LNCaP clone FGC (cell line): ENCODE measurements at regions not wholly inside any gene's neighbourhood (a gene's known extent, or its start where the extent isn't known, plus 50 kb on each side); places are given as distances from the start of the nearest gene placed in this dataset.

Source experiments
- DNase-seq: peaks from one replicate; pipeline ENCODE4 v3.0.0-alpha.2; 2011; ENCODE audit warnings: low read depth
- H3K4me3 ChIP-seq: 2 replicates; pipeline ENCODE4 v1.5.1; 2011; ENCODE audit warnings: mild to moderate bottlenecking, low read depth, low read length, control low read depth
- CTCF ChIP-seq: IDR thresholded peaks from 2 replicates; pipeline ENCODE4 v1.5.1; 2012; ENCODE audit warnings: mild to moderate bottlenecking; ENCODE audit not compliant: control insufficient read depth, insufficient read depth; ENCODE audit errors: extremely low read depth

- no peak for DNase-seq
- H3K4me3 ChIP-seq, result no peak overlapping the region
- TF ChIP-seq CTCF, result 0 out of 2 replicates have a peak, but pooled peaks have one; percentile 14
Measured at GRCh38 chrX:4263030-4263803, 549.8 kb upstream of the PRKX start.

GRCh38 chrX:4253092-4253491, 539.6 kb upstream of the PRKX start:
- TF ChIP-seq CTCF, result no peak
- no peak overlapping the region for H3K4me3 ChIP-seq
- no peak for DNase-seq

GRCh38 chrX:4249401-4249800, 536.0 kb upstream of the PRKX start:
- H3K4me3 ChIP-seq, result no peak overlapping the region
- TF ChIP-seq CTCF, result no peak
- no peak for DNase-seq

- H3K4me3 ChIP-seq, result no peak overlapping the region
- no peak for DNase-seq
- TF ChIP-seq CTCF, result no peak
Measured at GRCh38 chrX:4243759-4244158, 530.3 kb upstream of the PRKX start.

GRCh38 chrX:4240541-4241194, 527.2 kb upstream of the PRKX start:
- DNase-seq, result no peak
- TF ChIP-seq CTCF, result no peak
- no peak overlapping the region for H3K4me3 ChIP-seq

GRCh38 chrX:4239650-4240540, 526.4 kb upstream of the PRKX start:
- TF ChIP-seq CTCF, result no peak
- DNase-seq, result no peak
- H3K4me3 ChIP-seq, result no peak overlapping the region
